ENCODE measurements at regions not wholly inside any gene's neighbourhood (a gene's known extent, or its start where the extent isn't known, plus 50 kb on each side); places are given as distances from the start of the nearest gene placed in this dataset.

GRCh38 chrX:38891641-38892413, 90.6 kb downstream of the MID1IP1 start:
- Histone ChIP-seq H3K9me3 (ENCODE audit: control insufficient read depth, insufficient read depth, low read depth, low read length) (no peaks in the 10 kb centered on the region), H3K36me3 (ENCODE audit: control insufficient read depth in 2 of 2, insufficient read depth in 1 of 2, low read length in 2 of 2) (no peaks in the 10 kb centered on the region), H3K4me1 (ENCODE audit: control insufficient read depth, insufficient read depth, low read length) (no peaks in the 10 kb centered on the region), H3K4me3 (ENCODE audit: low read depth, low read length) (no peak overlapping the region), H3K27ac (ENCODE audit: extremely low read depth, low read depth, low read length) (no peak overlapping the region)
- TF ChIP-seq ZNF629 (tag by site-specific recombination; IDR thresholded peaks at IDR 0.05) (no peak), MYNN (tag by site-specific recombination; IDR thresholded peaks at IDR 0.05; ENCODE audit: borderline replicate concordance) (no peak), ZNF174 (tag by site-specific recombination; IDR thresholded peaks at IDR 0.05) (no peak), HOXA7 (CRISPR knock-in tag; IDR thresholded peaks at IDR 0.05; ENCODE audit: borderline replicate concordance) (no peak), ZNF341 (tag by site-specific recombination; IDR thresholded peaks at IDR 0.05; ENCODE audit: low read depth) (no peak), ZNF169 (tag by site-specific recombination; IDR thresholded peaks at IDR 0.05) (no peak), ZNF626 (tag by site-specific recombination; IDR thresholded peaks at IDR 0.05) (no peak), ZNF623 (tag by site-specific recombination; IDR thresholded peaks at IDR 0.05) (no peak), ZSCAN30 (tag by site-specific recombination; IDR thresholded peaks at IDR 0.05) (no peak), ZNF747 (tag by site-specific recombination; IDR thresholded peaks at IDR 0.05) (no peak), MZF1 (tag by site-specific recombination; IDR thresholded peaks at IDR 0.05; ENCODE audit: borderline replicate concordance) (no peak), INSM2 (tag by site-specific recombination; IDR thresholded peaks at IDR 0.05) (no peak), YY2 (tag by site-specific recombination; IDR thresholded peaks at IDR 0.05) (no peak), ZNF670 (tag by site-specific recombination; IDR thresholded peaks at IDR 0.05; ENCODE audit: low read depth) (no peak), ZNF677 (tag by site-specific recombination; IDR thresholded peaks at IDR 0.05) (no peak)
- POLR2A ChIA-PET, result no interaction called here
- CTCF ChIA-PET, result no interaction called here

- ChIA-PET POLR2A (no interaction called here), CTCF (no interaction called here)
- Histone ChIP-seq H3K9me3 (ENCODE audit: control insufficient read depth, insufficient read depth, low read depth, low read length) (no peaks in the 10 kb centered on the region), H3K36me3 (ENCODE audit: control insufficient read depth in 2 of 2, insufficient read depth in 1 of 2, low read length in 2 of 2) (no peaks in the 10 kb centered on the region), H3K4me3 (ENCODE audit: low read depth, low read length) (no peak overlapping the region), H3K27ac (ENCODE audit: extremely low read depth, low read depth, low read length) (no peak overlapping the region), H3K4me1 (ENCODE audit: control insufficient read depth, insufficient read depth, low read length) (no peaks in the 10 kb centered on the region)
- no peak for TF ChIP-seq KLF16 (tag by site-specific recombination; IDR thresholded peaks at IDR 0.05)
- TF ChIP-seq EGR2 (tag by site-specific recombination; IDR thresholded peaks at IDR 0.05; ENCODE audit: low read depth), result no peak
- TF ChIP-seq ZNF214 (tag by site-specific recombination; IDR thresholded peaks at IDR 0.05; ENCODE audit: borderline replicate concordance), result no peak
- no peak for TF ChIP-seq ZNF404 (tag by site-specific recombination; IDR thresholded peaks at IDR 0.05)
- TF ChIP-seq ZNF155 (tag by site-specific recombination; IDR thresholded peaks at IDR 0.05), result no peak
- TF ChIP-seq ZNF707 (tag by site-specific recombination; IDR thresholded peaks at IDR 0.05), result no peak
- TF ChIP-seq ZNF398 (tag by site-specific recombination; IDR thresholded peaks at IDR 0.05), result no peak
- TF ChIP-seq, protein P1, sequence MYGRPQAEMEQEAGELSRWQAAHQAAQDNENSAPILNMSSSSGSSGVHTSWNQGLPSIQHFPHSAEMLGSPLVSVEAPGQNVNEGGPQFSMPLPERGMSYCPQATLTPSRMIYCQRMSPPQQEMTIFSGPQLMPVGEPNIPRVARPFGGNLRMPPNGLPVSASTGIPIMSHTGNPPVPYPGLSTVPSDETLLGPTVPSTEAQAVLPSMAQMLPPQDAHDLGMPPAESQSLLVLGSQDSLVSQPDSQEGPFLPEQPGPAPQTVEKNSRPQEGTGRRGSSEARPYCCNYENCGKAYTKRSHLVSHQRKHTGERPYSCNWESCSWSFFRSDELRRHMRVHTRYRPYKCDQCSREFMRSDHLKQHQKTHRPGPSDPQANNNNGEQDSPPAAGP (tag by site-specific recombination; IDR thresholded peaks at IDR 0.05), result no peak
- no peak for TF ChIP-seq ZNF561 (tag by site-specific recombination; IDR thresholded peaks at IDR 0.05; ENCODE audit: borderline replicate concordance)
- no peak for TF ChIP-seq ZNF140 (tag by site-specific recombination; IDR thresholded peaks at IDR 0.05)
- no peak for TF ChIP-seq ZNF768 (tag by site-specific recombination; IDR thresholded peaks at IDR 0.05)
- TF ChIP-seq ZNF184 (tag by site-specific recombination; IDR thresholded peaks at IDR 0.05), result no peak
- TF ChIP-seq ZNF624 (tag by site-specific recombination; IDR thresholded peaks at IDR 0.05), result no peak
- TF ChIP-seq ZBTB26 (tag by site-specific recombination; optimal IDR thresholded peaks at IDR 0.05), result no peak
- no peak for TF ChIP-seq ZNF777 (tag by site-specific recombination; IDR thresholded peaks at IDR 0.05; ENCODE audit: borderline replicate concordance)
- no peak for TF ChIP-seq BCL11B (tag by site-specific recombination; IDR thresholded peaks at IDR 0.05; ENCODE audit: low read depth)
- TF ChIP-seq GLI4 (tag by site-specific recombination; IDR thresholded peaks at IDR 0.05), result no peak
- no peak for TF ChIP-seq ZFHX2 (tag by site-specific recombination; conservative IDR thresholded peaks at IDR 0.05)
Measured at GRCh38 chrX:38893441-38893840, 92.2 kb downstream of the MID1IP1 start.

Measured in HEK293 (cell line).